ENCODE measurements at regions not wholly inside any gene's neighbourhood (a gene's known extent, or its start where the extent isn't known, plus 50 kb on each side); places are given as distances from the start of the nearest gene placed in this dataset.
"Not testable (repeated sequence)": the region's sequence is repeated elsewhere in the genome, so short reads cannot be mapped to it uniquely, and the experiment has no call there.

DNA sequence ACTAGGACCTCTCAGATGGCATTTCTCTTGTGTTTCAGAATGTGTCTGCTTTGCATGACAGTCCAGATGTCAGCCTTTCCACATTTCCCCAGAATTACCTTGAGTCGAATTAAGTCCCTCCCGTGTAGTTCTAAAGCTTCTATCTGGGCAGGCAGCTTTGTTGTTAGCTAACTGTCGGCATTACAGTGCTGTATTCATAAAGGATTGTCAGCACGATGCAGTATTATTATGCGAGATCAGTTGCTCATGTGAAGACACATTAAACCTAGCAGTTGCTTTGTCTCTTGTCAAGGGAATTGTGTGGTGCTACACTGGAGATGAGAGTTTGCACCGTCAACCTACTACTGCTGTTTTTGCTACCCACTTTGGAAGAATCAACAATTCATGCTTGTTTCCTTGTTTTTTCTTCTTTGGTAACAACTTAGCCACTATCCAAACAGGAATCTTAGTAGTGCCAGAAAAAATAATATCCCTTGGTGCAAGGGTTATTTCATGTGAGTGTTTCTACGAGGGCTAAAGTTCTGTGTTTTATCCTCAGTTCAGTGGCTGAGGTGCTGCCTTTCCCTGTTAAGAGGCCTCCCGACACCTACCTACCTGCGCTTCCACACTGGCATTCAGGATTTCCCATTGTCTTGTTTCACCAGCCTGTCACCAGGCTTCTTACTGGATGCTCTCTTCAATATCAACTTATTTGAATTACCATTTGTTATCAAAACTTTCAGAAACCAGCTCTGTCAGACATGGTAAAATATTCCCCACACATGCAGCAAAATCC lies 297.9 kb upstream of the G2E3 start:
- no peak for DNase-seq (ENCODE audit: low read depth in 2 of 2)

GRCh38 chr14:30264161-30264560 lies 294.8 kb upstream of the G2E3 start:
- DNase-seq (ENCODE audit: low read depth in 2 of 2): no peak

- no peak for DNase-seq (ENCODE audit: low read depth in 2 of 2)
Observed at GRCh38 chr14:30266290-30266689, 292.7 kb upstream of the G2E3 start.

- DNase-seq (ENCODE audit: low read depth in 2 of 2): no peak
Observed at GRCh38 chr14:30267141-30267540, 291.8 kb upstream of the G2E3 start.

- DNase-seq (ENCODE audit: low read depth in 2 of 2): peak in 1 of 2 donors; percentile 2
Observed at GRCh38 chr14:30270200-30271161, 288.5 kb upstream of the G2E3 start.

- no peak for DNase-seq (ENCODE audit: low read depth in 2 of 2)
Observed at GRCh38 chr14:30271811-30272323, 287.1 kb upstream of the G2E3 start.

DNA sequence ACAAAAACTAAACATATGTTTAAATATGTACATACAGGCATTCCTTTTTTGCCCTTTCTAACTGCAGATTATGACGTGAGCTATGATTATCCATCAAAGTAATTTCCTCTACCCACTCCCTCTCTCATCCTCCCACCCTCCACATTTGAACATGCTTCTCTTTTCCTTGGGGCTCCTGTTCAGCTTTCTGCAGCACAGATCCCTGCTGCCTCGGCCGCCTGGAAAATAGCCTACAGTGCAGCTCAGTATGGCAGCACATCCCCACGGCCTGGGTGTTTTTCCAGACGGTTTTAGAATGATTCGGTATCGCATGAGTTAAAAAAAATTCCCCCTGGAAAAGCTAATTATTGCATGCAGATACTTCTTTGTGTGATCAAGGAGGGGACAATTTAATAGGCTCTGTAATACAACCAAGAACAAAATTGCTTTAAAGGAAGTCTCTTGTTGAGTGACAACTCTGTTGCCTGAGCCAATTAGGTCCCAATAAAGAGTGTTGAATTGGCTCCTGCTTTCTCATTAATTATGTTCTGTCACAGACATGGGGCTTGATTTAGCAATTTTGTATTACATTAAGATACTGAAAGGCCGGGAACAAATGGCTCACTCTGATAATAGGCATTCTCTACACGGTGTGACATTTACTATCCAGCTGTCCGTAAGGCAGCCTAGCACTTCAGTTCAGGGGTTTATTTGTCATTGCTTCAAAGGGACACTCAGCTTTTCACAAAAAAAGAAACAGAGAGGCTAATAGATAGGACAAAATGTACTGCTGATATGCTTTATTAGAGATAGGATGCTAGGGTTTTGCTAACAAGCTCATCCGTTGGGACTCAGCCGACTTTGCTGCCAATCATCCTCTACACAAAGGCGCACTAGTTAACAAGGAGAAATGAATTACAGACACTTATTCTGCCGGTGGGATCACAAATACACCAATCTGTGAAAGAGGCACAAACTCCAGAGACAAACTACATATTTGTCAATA lies 285.8 kb upstream of the G2E3 start:
- no peak for DNase-seq (ENCODE audit: low read depth in 2 of 2)

DNA sequence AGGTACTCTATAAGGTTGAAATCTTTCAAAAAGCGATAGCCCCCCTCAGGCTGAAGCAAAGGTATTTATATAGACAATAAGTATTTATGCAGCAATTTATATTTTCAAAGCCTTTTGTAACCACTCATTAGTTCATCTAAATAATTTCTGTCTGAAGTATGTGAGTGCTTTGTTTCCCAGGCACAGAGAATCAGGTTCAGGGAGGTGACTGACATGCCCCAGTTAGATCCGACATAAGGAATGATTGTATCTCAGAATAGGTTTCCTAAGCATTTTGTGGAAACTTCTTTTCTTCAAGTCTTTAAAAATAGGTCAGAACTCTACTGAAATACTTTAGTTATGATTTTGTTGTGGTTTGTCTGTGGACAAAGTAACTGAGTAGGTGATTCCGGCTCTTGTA lies 283.4 kb upstream of the G2E3 start:
- no peak for DNase-seq (ENCODE audit: low read depth in 2 of 2)

DNA sequence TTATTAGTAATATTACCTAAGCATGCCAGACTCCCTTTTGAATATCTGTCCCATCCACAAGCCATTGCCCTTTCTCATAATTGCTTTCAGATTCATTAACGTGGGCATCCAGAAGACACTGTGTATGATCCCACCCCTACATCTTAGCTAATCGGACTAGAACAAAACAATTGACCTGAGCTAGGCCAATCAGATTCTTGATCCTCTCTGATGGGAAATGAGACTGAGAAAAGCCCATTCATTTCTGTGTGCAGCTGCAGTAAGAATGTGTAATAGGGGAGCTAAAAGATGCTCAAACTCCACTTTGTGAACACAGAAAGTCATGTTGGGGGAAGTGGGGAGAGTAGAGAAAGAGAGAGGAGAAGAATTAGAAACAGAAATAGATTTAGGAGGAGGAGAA lies 281.7 kb upstream of the G2E3 start:
- DNase-seq (ENCODE audit: low read depth in 2 of 2): no peak

- DNase-seq (ENCODE audit: low read depth in 2 of 2): not testable (repeated sequence)
Observed at GRCh38 chr14:30278856-30279255, 280.1 kb upstream of the G2E3 start.

DNA sequence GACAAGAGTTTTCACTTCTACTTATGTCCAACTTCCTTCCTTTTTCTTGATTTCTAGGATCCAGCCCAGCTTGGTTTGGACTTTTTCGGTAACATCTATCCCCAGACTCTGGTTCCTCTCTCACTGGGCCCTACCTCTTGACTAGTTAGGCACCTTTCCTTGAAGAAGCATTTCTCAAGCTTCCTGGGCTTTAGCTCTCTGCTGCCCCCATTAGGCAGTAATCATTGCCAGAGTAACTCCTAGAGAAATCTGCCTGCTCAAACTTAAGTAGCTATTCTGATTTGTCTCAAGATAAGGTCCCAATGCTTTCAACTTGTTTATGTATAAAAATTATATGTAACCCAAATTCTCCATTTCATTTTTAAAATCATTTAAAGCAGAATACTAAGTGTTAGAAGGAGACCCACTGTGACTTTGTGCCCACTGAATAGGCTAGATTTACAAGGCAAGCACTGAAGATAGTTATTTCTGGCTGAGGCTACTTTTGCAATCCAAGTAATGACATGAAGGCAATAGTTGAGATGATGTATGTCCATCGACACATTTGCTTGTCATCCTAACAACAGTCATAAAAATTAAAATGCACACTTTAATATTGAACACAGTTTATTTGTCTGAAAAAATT lies 275.0 kb upstream of the G2E3 start:
- no peak for DNase-seq (ENCODE audit: low read depth in 2 of 2)

- DNase-seq (ENCODE audit: low read depth in 2 of 2): no peak
Observed at GRCh38 chr14:30284808-30285207, 274.1 kb upstream of the G2E3 start.

DNA sequence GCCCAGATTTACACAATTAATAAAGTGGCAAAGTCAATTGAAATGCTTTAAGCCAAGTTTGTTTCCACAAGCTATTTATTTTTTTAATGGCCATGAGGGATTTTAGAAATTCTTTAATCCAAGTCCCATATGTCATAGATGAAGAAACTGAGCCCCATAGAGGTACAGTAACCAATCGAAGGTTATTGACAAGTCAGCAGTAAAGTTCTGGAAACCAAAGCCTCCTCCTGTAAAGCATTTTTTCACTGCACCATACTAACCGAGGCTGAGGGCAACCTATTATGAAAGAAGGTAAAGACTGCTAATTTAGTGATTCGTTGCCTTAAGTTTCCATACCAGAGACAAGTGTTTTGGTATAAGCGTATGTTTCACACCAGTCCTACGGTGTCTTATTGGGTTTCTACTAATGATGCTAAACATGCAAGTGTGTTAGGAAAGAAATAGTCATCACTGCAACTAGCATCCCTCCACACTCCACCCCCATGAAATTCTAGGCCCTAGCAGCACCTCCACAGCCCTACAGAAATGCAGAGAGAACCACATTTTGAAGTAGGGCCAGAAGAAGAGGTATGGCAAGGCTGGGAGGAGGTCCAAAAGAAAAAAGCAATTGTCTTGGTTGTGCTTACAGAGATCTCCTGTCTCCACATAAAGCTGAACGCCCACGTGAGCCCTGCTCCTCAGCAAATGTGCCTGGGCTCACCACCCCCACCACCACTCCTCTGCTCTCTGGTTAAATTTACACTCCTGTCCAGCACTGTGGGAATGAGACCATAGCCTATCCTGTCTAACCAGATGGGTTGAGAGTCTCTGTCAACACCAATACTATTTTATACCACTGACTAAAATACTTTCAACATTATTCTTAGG lies 271.1 kb upstream of the G2E3 start:
- DNase-seq (ENCODE audit: low read depth in 2 of 2): no peak

GRCh38 chr14:30290001-30290400 lies 269.0 kb upstream of the G2E3 start:
- DNase-seq (ENCODE audit: low read depth in 2 of 2): no peak

DNA sequence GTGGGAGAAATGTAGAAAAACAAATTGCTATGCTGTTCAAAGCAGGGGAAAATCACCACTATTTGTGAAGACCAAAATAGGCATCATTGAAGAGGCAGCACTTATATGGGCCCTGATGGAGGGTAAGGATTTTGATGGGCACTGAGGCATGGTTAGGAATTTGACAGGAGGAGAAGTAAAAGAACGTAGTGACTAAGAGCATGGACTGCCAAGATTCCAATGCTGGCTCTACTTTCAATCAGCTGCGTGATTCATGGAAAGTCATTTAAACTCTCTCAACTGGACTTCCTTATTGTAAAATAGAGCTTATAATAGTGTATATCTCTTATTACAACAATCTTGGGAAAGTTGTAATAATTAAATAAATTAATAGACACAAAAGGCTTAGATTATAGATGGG lies 267.7 kb upstream of the G2E3 start:
- no peak for DNase-seq (ENCODE audit: low read depth in 2 of 2)

GRCh38 chr14:30292541-30292940 lies 266.4 kb upstream of the G2E3 start:
- DNase-seq (ENCODE audit: low read depth in 2 of 2): no peak

DNA sequence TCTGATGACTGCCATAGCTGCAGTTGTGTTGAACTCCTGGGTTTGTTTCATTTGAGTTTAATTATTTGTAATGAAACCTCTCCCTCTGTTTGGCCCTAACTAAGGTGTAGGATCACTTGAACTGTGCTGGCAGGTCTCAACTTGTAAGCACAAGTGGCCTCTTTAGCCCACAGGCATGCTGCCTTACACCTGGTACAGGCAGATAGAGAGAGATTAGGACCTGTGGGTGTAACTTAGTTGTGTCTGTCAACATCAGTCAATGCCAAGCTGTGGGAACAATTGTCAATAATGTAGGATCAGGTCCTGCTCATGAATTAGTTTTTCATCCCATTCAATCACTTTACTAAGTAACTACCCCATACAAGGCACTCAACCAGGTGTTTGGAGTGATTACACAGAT lies 263.0 kb upstream of the G2E3 start:
- DNase-seq (ENCODE audit: low read depth in 2 of 2): no peak

DNA sequence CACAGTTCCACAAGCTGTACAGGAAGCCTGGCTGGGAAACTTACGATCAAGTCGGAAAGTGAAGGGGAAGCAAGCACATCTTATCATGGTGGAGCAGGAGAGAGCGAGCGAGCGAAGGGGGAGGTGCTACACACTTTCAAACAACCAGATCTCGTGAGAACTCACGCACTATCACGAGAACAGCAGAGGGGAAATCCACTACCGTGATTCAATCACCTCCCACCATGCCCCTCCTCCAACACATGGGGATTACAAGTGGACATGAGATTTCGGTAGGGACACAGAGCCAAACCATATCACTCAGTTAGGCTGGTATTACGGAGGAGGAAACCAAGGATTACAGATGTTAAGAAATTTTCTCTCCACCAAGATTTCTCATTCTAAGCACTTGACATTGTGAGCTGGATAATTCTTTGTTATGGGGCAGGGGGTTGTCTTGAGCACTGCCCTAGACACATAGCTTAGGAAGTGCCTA lies 262.0 kb upstream of the G2E3 start:
- no peak for DNase-seq (ENCODE audit: low read depth in 2 of 2)

DNA sequence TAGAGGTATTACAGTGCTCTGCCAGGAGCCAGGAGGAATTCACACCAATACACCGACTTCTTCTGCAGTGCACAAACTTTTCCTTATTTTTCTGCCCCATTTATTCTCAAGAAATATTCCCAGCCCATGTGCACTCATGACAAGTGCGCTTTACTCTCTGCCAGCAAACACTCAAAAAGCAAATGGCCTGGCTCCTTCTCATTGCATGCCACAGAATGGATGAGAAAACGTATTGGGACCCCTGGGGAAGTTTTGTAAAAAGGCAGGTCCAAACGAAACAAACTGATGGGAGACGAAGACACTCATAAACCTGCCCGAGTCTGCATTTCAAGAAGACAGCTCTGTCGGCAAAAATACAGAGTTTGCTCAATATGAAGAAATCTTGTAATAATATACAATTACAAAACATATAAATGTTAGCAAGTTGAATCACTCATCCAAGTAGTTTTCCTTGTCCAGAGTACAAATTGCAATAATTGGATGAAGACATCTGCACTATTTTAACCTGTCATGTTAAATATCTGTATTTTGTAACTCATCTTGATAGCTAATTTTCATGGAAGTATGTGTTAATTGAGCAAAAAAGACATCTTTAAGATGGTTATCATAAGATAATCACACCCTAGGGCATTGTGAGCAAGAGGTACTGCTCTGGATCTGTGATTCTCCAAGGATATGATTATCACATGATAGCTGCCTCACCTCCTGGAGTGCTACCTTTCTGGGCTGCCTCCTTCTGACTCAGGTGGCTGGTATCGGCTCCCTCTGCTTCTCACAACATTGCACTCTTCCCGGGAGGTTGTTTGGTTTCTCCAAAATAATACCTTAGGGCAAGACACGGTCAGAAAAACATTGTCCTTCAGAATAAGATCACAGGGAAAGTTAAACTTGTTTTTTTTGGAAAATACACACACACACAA lies 260.8 kb upstream of the G2E3 start:
- DNase-seq (ENCODE audit: low read depth in 2 of 2): no peak
